ENCODE measurements at regions not wholly inside any gene's neighbourhood (a gene's known extent, or its start where the extent isn't known, plus 50 kb on each side); places are given as distances from the start of the nearest gene placed in this dataset.

GRCh38 chr2:12811916-12812315 lies 95.2 kb downstream of the TRIB2 start:
- Histone ChIP-seq H3K27ac (ENCODE audit: poor library complexity, severe bottlenecking) (no peak overlapping the region), H3K36me3 (ENCODE audit: low read depth) (no peaks in the 10 kb centered on the region), H3K4me1 (ENCODE audit: insufficient read depth, poor library complexity, severe bottlenecking) (peaks cover 6% of the 10 kb centered on the region), H3K27me3 (ENCODE audit: insufficient read depth, poor library complexity, severe bottlenecking) (no peaks in the 10 kb centered on the region), H3K4me3 (ENCODE audit: severe bottlenecking) (no peak overlapping the region), H3K9me3 (ENCODE audit: severe bottlenecking) (no peaks in the 10 kb centered on the region)
- no peak for TF ChIP-seq CTCF (IDR thresholded peaks at IDR 0.05; ENCODE audit: poor library complexity, severe bottlenecking)
- DNase-seq (ENCODE audit: low spot score), result no peak
- ATAC-seq (ENCODE audit: low read depth), result no peak

- DNase-seq (ENCODE audit: low spot score), result no peak
Measured at GRCh38 chr2:12813166-12813565, 96.4 kb downstream of the TRIB2 start.

GRCh38 chr2:12816379-12817306 lies 99.9 kb downstream of the TRIB2 start:
- no peaks in the 10 kb centered on the region for H3K9me3 ChIP-seq (ENCODE audit: severe bottlenecking)
- ATAC-seq (ENCODE audit: low read depth), result peak; percentile 62
- no peak overlapping the region for H3K27ac ChIP-seq (ENCODE audit: poor library complexity, severe bottlenecking)
- H3K27me3 ChIP-seq (ENCODE audit: insufficient read depth, poor library complexity, severe bottlenecking), result no peaks in the 10 kb centered on the region
- H3K4me3 ChIP-seq (ENCODE audit: severe bottlenecking), result no peak overlapping the region
- no peaks in the 10 kb centered on the region for H3K36me3 ChIP-seq (ENCODE audit: low read depth)
- H3K4me1 ChIP-seq (ENCODE audit: insufficient read depth, poor library complexity, severe bottlenecking), result peaks cover 21% of the 10 kb centered on the region
- TF ChIP-seq CTCF (IDR thresholded peaks at IDR 0.05; ENCODE audit: poor library complexity, severe bottlenecking), result no peak
- DNase-seq (ENCODE audit: low spot score), result no peak

More at GRCh38 chr2:12813166-12813565, 96.4 kb downstream of the TRIB2 start:
- TF ChIP-seq CTCF (IDR thresholded peaks at IDR 0.05; ENCODE audit: poor library complexity, severe bottlenecking), result no peak
- no peaks in the 10 kb centered on the region for H3K27me3 ChIP-seq (ENCODE audit: insufficient read depth, poor library complexity, severe bottlenecking)
- no peaks in the 10 kb centered on the region for H3K36me3 ChIP-seq (ENCODE audit: low read depth)
- H3K27ac ChIP-seq (ENCODE audit: poor library complexity, severe bottlenecking), result no peak overlapping the region
- H3K4me3 ChIP-seq (ENCODE audit: severe bottlenecking), result no peak overlapping the region
- no peaks in the 10 kb centered on the region for H3K9me3 ChIP-seq (ENCODE audit: severe bottlenecking)
- H3K4me1 ChIP-seq (ENCODE audit: insufficient read depth, poor library complexity, severe bottlenecking), result peaks cover 6% of the 10 kb centered on the region
- no peak for ATAC-seq (ENCODE audit: low read depth)

DNA sequence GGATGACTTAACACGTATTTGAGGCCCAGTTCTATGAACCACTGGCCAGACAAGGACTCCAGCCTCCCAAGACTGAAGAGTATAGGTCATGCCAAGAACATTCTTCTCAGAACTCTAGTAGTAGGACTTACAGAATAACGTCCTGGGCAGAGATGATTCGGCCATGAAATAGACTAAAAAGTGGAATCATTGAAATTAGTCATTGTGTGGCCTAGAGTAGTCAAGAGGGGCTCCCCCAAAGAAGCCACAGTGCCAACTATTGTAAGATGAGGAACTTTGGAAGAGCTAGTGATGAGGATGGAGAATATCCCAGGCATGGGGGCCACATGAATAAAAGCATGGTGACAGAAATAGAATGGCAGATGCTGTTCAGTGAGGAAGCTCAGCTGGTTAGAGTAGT lies 101.1 kb downstream of the TRIB2 start:
- DNase-seq (ENCODE audit: low spot score) (no peak), ATAC-seq (ENCODE audit: low read depth) (no peak)
- Histone ChIP-seq H3K9me3 (ENCODE audit: severe bottlenecking) (no peaks in the 10 kb centered on the region), H3K36me3 (ENCODE audit: low read depth) (no peaks in the 10 kb centered on the region), H3K4me3 (ENCODE audit: severe bottlenecking) (no peak overlapping the region), H3K27ac (ENCODE audit: poor library complexity, severe bottlenecking) (peak overlapping the region; percentile 82), H3K27me3 (ENCODE audit: insufficient read depth, poor library complexity, severe bottlenecking) (no peaks in the 10 kb centered on the region), H3K4me1 (ENCODE audit: insufficient read depth, poor library complexity, severe bottlenecking) (peaks cover 21% of the 10 kb centered on the region)
- TF ChIP-seq CTCF (IDR thresholded peaks at IDR 0.05; ENCODE audit: poor library complexity, severe bottlenecking), result no peak

Data from RWPE2 (cell line).